Astrocyte (in vitro differentiated cells and primary cell): ENCODE measurements at regions not wholly inside any gene's neighbourhood (a gene's known extent, or its start where the extent isn't known, plus 50 kb on each side); places are given as distances from the start of the nearest gene placed in this dataset.

ENCODE experiments used
- CTCF ChIP-seq: IDR thresholded peaks from 2 replicates; pipeline ENCODE4 v1.5.1; 2011; ENCODE audit warnings: low read depth, mild to moderate bottlenecking, inconsistent platforms, low read length, moderate library complexity; ENCODE audit not compliant: insufficient read depth
- EZH2 ChIP-seq: IDR thresholded peaks from 2 replicates; pipeline ENCODE4 v1.6.1; 2012; ENCODE audit warnings: mild to moderate bottlenecking, low read length, inconsistent platforms; ENCODE audit not compliant: insufficient read depth

DNA sequence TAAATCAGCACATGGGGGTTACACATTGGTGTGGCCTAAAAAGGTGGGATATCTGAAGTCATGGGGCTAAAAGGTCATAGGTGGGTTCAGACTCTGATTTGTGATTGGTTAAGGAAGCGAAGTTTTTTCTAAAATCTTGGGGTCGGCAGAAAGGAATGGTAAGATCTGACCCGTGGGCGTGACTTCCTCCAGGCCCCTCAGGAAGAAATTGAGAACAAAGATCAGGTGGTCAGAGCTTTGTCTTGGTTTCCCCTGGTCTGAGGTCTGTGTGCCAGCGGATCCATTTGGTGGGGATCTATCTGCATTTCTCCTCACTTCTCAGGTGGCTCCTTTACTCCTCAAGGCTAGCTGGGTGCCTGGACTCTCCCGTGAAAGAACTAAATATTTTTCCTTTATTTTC is 302.8 kb downstream of the ABCC12 start:
- no peak for TF ChIP-seq CTCF
- no peak for TF ChIP-seq EZH2
